Neural progenitor cell (in vitro differentiated cells): ENCODE measurements at regions not wholly inside any gene's neighbourhood (a gene's known extent, or its start where the extent isn't known, plus 50 kb on each side); places are given as distances from the start of the nearest gene placed in this dataset.

Experiments
- DNase-seq: peaks from one replicate; pipeline ENCODE4 v3.0.0-alpha.2; 2016; ENCODE audit warnings: low spot score
- H2AFZ ChIP-seq: fragments of 200-600 bp; sonication (generic); replicated peaks from 2 replicates; pipeline ENCODE4 v1.6.1; 2016; ENCODE audit warnings: antibody characterized with exemption
- H3F3A ChIP-seq: fragments of 200-600 bp; sonication (generic); 2 replicates; pipeline ENCODE4 v1.6.1; 2016; ENCODE audit warnings: antibody characterized with exemption, low read depth
- H3K27ac ChIP-seq: fragments of 200-600 bp; sonication (generic); 2 replicates; pipeline ENCODE4 v1.5.1; 2016; ENCODE audit warnings: mild to moderate bottlenecking
- H3K27me3 ChIP-seq: fragments of 200-600 bp; sonication (generic); 2 replicates; pipeline ENCODE4 v1.6.1; 2016; ENCODE audit warnings: mild to moderate bottlenecking, moderate library complexity
- H3K36me3 ChIP-seq: fragments of 200-600 bp; sonication (generic); 2 replicates; pipeline ENCODE4 v1.5.1; 2016
- H3K4me1 ChIP-seq: fragments of 200-600 bp; sonication (generic); 2 replicates; pipeline ENCODE4 v1.6.1; 2016; ENCODE audit warnings: mixed run types
- H3K4me2 ChIP-seq: fragments of 200-600 bp; sonication (generic); 2 replicates; pipeline ENCODE4 v1.6.1; 2016
- H3K4me3 ChIP-seq: fragments of 200-600 bp; sonication (generic); 2 replicates; pipeline ENCODE4 v1.5.1; 2016
- H3K79me2 ChIP-seq: fragments of 200-600 bp; sonication (generic); 2 replicates; pipeline ENCODE4 v1.6.1; 2016; ENCODE audit warnings: low read depth
- H3K9ac ChIP-seq: fragments of 200-600 bp; sonication (generic); 2 replicates; pipeline ENCODE4 v1.6.1; 2016
- H3K9me3 ChIP-seq: fragments of 200-600 bp; sonication (generic); 2 replicates; pipeline ENCODE4 v1.5.1; 2016; ENCODE audit warnings: low read depth
- H4K20me1 ChIP-seq: fragments of 200-600 bp; sonication (generic); 2 replicates; pipeline ENCODE4 v1.6.1; 2016; ENCODE audit warnings: low read depth
- H3K27ac Mint-ChIP-seq: 3 replicates; pipeline ENCODE4 v1.8.0; 2021; ENCODE audit warnings: mixed read lengths
- H3K27me3 Mint-ChIP-seq: 2 replicates; pipeline ENCODE4 v1.8.0; 2022; ENCODE audit warnings: low read depth, mild to moderate bottlenecking, inconsistent platforms, moderate library complexity, mixed read lengths; ENCODE audit not compliant: insufficient read depth
- H3K36me3 Mint-ChIP-seq: 3 replicates; pipeline ENCODE4 v1.8.0; 2021; ENCODE audit warnings: mixed read lengths
- H3K4me1 Mint-ChIP-seq: 3 replicates; pipeline ENCODE4 v1.8.0; 2021; ENCODE audit warnings: mixed read lengths
- H3K4me3 Mint-ChIP-seq: 3 replicates; pipeline ENCODE4 v1.8.0; 2021; ENCODE audit warnings: mild to moderate bottlenecking, moderate library complexity, mixed read lengths
- H3K9me3 Mint-ChIP-seq: 3 replicates; pipeline ENCODE4 v1.8.0; 2020; ENCODE audit warnings: mixed read lengths
- CTCF ChIP-seq: fragments of 200-600 bp; sonication (generic); IDR thresholded peaks from 2 replicates; pipeline ENCODE4 v1.5.1; 2017; ENCODE audit warnings: antibody characterized with exemption, mild to moderate bottlenecking
- EZH2 ChIP-seq: fragments of 200-600 bp; sonication (generic); IDR thresholded peaks from 2 replicates; pipeline ENCODE4 v1.6.1; 2017; ENCODE audit warnings: antibody characterized with exemption, mild to moderate bottlenecking, moderate library complexity
- EZH2phosphoT487 ChIP-seq: fragments of 200-600 bp; sonication (generic); IDR thresholded peaks from 2 replicates; pipeline ENCODE4 v1.6.1; 2017; ENCODE audit warnings: antibody characterized with exemption

- no peak overlapping the region for H3K4me3 ChIP-seq
- H2AFZ ChIP-seq: no peak overlapping the region
- H3K36me3 ChIP-seq: no peaks in the 10 kb centered on the region
- no peak for TF ChIP-seq CTCF
- TF ChIP-seq EZH2phosphoT487: no peak
- no peak for TF ChIP-seq EZH2
- no peaks in the 10 kb centered on the region for H3K36me3 Mint-ChIP-seq
- H3K9ac ChIP-seq: no peak overlapping the region
- no peak overlapping the region for H3K4me3 Mint-ChIP-seq
- H3K4me1 Mint-ChIP-seq: no peaks in the 10 kb centered on the region
- no peaks in the 10 kb centered on the region for H4K20me1 ChIP-seq
- H3F3A ChIP-seq: no peaks in the 10 kb centered on the region
- H3K27me3 ChIP-seq: no peaks in the 10 kb centered on the region
- H3K79me2 ChIP-seq: no peaks in the 10 kb centered on the region
- H3K27me3 Mint-ChIP-seq: peaks cover 2% of the 10 kb centered on the region
- H3K27ac Mint-ChIP-seq: no peak overlapping the region
- DNase-seq: no peak
- no peaks in the 10 kb centered on the region for H3K4me1 ChIP-seq
- peaks cover 13% of the 10 kb centered on the region for H3K9me3 Mint-ChIP-seq
- H3K9me3 ChIP-seq: no peaks in the 10 kb centered on the region
- no peak overlapping the region for H3K27ac ChIP-seq
- H3K4me2 ChIP-seq: no peak overlapping the region
Measured at GRCh38 chr4:189513421-189513820, 427.3 kb upstream of the FRG1 start.

GRCh38 chr4:189514209-189514608, 426.5 kb upstream of the FRG1 start:
- H3K9ac ChIP-seq: no peak overlapping the region
- no peaks in the 10 kb centered on the region for H3K36me3 Mint-ChIP-seq
- H3K27me3 Mint-ChIP-seq: peaks cover 2% of the 10 kb centered on the region
- H3K4me3 ChIP-seq: no peak overlapping the region
- H3K4me2 ChIP-seq: no peak overlapping the region
- DNase-seq: no peak
- H3K27ac ChIP-seq: no peak overlapping the region
- no peak for TF ChIP-seq EZH2phosphoT487
- TF ChIP-seq EZH2: no peak
- no peak for TF ChIP-seq CTCF
- H3K4me1 ChIP-seq: no peaks in the 10 kb centered on the region
- no peaks in the 10 kb centered on the region for H3K4me1 Mint-ChIP-seq
- no peaks in the 10 kb centered on the region for H3F3A ChIP-seq
- H3K36me3 ChIP-seq: no peaks in the 10 kb centered on the region
- no peaks in the 10 kb centered on the region for H3K9me3 ChIP-seq
- H3K4me3 Mint-ChIP-seq: no peak overlapping the region
- H3K27ac Mint-ChIP-seq: no peak overlapping the region
- H3K9me3 Mint-ChIP-seq: peaks cover 13% of the 10 kb centered on the region
- no peak overlapping the region for H2AFZ ChIP-seq
- H3K79me2 ChIP-seq: no peaks in the 10 kb centered on the region
- no peaks in the 10 kb centered on the region for H4K20me1 ChIP-seq
- H3K27me3 ChIP-seq: no peaks in the 10 kb centered on the region

- Histone ChIP-seq H3K79me2 (no peaks in the 10 kb centered on the region), H3K27me3 (no peaks in the 10 kb centered on the region), H2AFZ (no peak overlapping the region), H3K27ac (no peak overlapping the region), H4K20me1 (no peaks in the 10 kb centered on the region), H3K36me3 (no peaks in the 10 kb centered on the region), H3K4me3 (no peak overlapping the region), H3K4me2 (no peak overlapping the region), H3K4me1 (no peaks in the 10 kb centered on the region), H3K9ac (no peak overlapping the region), H3K9me3 (no peaks in the 10 kb centered on the region), H3F3A (no peaks in the 10 kb centered on the region)
- no peak overlapping the region for H3K4me3 Mint-ChIP-seq
- H3K36me3 Mint-ChIP-seq: no peaks in the 10 kb centered on the region
- no peak overlapping the region for H3K27ac Mint-ChIP-seq
- peaks cover 9% of the 10 kb centered on the region for H3K9me3 Mint-ChIP-seq
- peaks cover 2% of the 10 kb centered on the region for H3K27me3 Mint-ChIP-seq
- no peak for DNase-seq
- TF ChIP-seq EZH2phosphoT487: no peak
- no peak for TF ChIP-seq EZH2
- no peak for TF ChIP-seq CTCF
- no peaks in the 10 kb centered on the region for H3K4me1 Mint-ChIP-seq
Measured at GRCh38 chr4:189516902-189517301, 423.8 kb upstream of the FRG1 start.

- Histone ChIP-seq H3K4me3 (no peak overlapping the region), H2AFZ (no peak overlapping the region), H3K4me1 (no peaks in the 10 kb centered on the region), H3K27ac (no peak overlapping the region), H4K20me1 (no peaks in the 10 kb centered on the region), H3K79me2 (no peaks in the 10 kb centered on the region), H3F3A (no peaks in the 10 kb centered on the region), H3K4me2 (no peak overlapping the region), H3K9ac (no peak overlapping the region), H3K27me3 (no peaks in the 10 kb centered on the region), H3K36me3 (no peaks in the 10 kb centered on the region), H3K9me3 (no peaks in the 10 kb centered on the region)
- H3K4me3 Mint-ChIP-seq: no peak overlapping the region
- no peaks in the 10 kb centered on the region for H3K4me1 Mint-ChIP-seq
- peaks cover 19% of the 10 kb centered on the region for H3K9me3 Mint-ChIP-seq
- H3K27ac Mint-ChIP-seq: no peak overlapping the region
- H3K36me3 Mint-ChIP-seq: no peaks in the 10 kb centered on the region
- no peak for DNase-seq
- H3K27me3 Mint-ChIP-seq: peaks cover 3% of the 10 kb centered on the region
- TF ChIP-seq EZH2 (no peak), EZH2phosphoT487 (no peak), CTCF (no peak)
Measured at GRCh38 chr4:189519186-189519585, 421.5 kb upstream of the FRG1 start.
